ENCODE measurements at regions not wholly inside any gene's neighbourhood (a gene's known extent, or its start where the extent isn't known, plus 50 kb on each side); places are given as distances from the start of the nearest gene placed in this dataset.

- DNase-seq (ENCODE audit: low read depth, low spot score) = no peak
- no peak overlapping the region for H3K4me3 ChIP-seq (ENCODE audit: low read depth, low read length)
- in situ Hi-C loops (cut with HindIII; ENCODE audit: low sequenced_read_pairs) = no loop called here
- TF ChIP-seq, protein P1, sequence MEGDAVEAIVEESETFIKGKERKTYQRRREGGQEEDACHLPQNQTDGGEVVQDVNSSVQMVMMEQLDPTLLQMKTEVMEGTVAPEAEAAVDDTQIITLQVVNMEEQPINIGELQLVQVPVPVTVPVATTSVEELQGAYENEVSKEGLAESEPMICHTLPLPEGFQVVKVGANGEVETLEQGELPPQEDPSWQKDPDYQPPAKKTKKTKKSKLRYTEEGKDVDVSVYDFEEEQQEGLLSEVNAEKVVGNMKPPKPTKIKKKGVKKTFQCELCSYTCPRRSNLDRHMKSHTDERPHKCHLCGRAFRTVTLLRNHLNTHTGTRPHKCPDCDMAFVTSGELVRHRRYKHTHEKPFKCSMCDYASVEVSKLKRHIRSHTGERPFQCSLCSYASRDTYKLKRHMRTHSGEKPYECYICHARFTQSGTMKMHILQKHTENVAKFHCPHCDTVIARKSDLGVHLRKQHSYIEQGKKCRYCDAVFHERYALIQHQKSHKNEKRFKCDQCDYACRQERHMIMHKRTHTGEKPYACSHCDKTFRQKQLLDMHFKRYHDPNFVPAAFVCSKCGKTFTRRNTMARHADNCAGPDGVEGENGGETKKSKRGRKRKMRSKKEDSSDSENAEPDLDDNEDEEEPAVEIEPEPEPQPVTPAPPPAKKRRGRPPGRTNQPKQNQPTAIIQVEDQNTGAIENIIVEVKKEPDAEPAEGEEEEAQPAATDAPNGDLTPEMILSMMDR (IDR thresholded peaks at IDR 0.05; ENCODE audit: low read depth, low read length) = no peak
These were observed 293.3 kb upstream of the SP4 start for GRCh38 chr7:21134631-21135030.

DNA sequence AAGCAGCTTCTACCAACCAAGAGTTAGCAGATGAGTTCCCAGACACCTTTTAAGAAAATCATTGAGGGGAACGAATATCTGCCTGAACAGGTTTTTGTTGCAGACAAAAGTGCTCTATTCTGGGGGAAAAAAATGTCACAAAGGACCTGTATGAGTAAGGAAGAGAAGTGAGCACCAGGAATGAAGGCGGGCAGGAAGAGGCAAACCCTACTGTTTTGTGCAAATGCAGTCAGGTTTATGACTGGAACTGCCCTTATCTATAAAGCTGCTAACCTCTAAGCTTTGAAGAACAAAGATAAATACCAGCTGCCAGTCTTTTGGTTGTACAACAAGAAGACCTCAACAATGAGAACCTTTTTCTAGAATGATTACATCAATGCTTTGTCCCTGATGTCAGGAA is 292.4 kb upstream of the SP4 start:
- H3K4me3 ChIP-seq (ENCODE audit: low read depth, low read length) = no peak overlapping the region
- no peak for DNase-seq (ENCODE audit: low read depth, low spot score)
- in situ Hi-C loops (cut with HindIII; ENCODE audit: low sequenced_read_pairs) = no loop called here
- TF ChIP-seq, protein P1 (IDR thresholded peaks at IDR 0.05; ENCODE audit: low read depth, low read length) = no peak

DNA sequence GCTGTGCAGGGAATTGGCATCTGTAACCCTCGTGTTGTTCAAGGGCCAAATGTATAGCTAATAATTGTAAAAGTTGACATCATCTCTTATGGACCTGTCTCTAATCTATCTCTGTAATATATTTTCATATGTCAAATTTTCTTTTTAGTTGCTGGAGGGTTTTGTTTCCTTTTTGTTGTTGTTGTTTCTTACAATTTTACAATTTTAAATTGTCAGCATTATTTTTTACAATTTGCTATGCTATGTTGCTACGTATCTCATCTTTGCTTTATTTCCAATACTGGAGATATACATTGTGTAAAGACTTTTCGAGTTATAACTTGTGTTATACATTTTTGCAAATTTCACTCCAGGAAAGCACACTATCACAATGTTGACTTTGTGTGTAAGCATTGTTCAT is 290.2 kb upstream of the SP4 start:
- TF ChIP-seq, protein P1 (IDR thresholded peaks at IDR 0.05; ENCODE audit: low read depth, low read length) = no peak
- H3K4me3 ChIP-seq (ENCODE audit: low read depth, low read length) = no peak overlapping the region
- no peak for DNase-seq (ENCODE audit: low read depth, low spot score)
- in situ Hi-C loops (cut with HindIII; ENCODE audit: low sequenced_read_pairs) = no loop called here

GRCh38 chr7:21140622-21141021 is 287.3 kb upstream of the SP4 start:
- DNase-seq (ENCODE audit: low read depth, low spot score) = no peak
- in situ Hi-C loops (cut with HindIII; ENCODE audit: low sequenced_read_pairs) = no loop called here
- no peak overlapping the region for H3K4me3 ChIP-seq (ENCODE audit: low read depth, low read length)
- TF ChIP-seq, protein P1 (IDR thresholded peaks at IDR 0.05; ENCODE audit: low read depth, low read length) = no peak

- DNase-seq (ENCODE audit: low read depth, low spot score) = no peak
- in situ Hi-C loops (cut with HindIII; ENCODE audit: low sequenced_read_pairs) = no loop called here
- no peak overlapping the region for H3K4me3 ChIP-seq (ENCODE audit: low read depth, low read length)
- TF ChIP-seq, protein P1 (IDR thresholded peaks at IDR 0.05; ENCODE audit: low read depth, low read length) = no peak
These were observed 286.4 kb upstream of the SP4 start for GRCh38 chr7:21141476-21141875.

- H3K4me3 ChIP-seq (ENCODE audit: low read depth, low read length) = no peak overlapping the region
- DNase-seq (ENCODE audit: low read depth, low spot score) = no peak
- in situ Hi-C loops (cut with HindIII; ENCODE audit: low sequenced_read_pairs) = no loop called here
- TF ChIP-seq, protein P1 (IDR thresholded peaks at IDR 0.05; ENCODE audit: low read depth, low read length) = no peak
These were observed 285.8 kb upstream of the SP4 start for GRCh38 chr7:21142081-21142480.

All from astrocyte of the spinal cord (primary cell).